ENCODE measurements at regions not wholly inside any gene's neighbourhood (a gene's known extent, or its start where the extent isn't known, plus 50 kb on each side); places are given as distances from the start of the nearest gene placed in this dataset.

GRCh38 chr3:165522386-165522785, 314.8 kb downstream of the BCHE start:
- TF ChIP-seq CTCF (IDR thresholded peaks at IDR 0.05): no peak
- TF ChIP-seq POLR2A (IDR thresholded peaks at IDR 0.05): no peak
- TF ChIP-seq EP300 (IDR thresholded peaks at IDR 0.05): no peak

Measured in ovary (tissue), 3 donors.